K562 (cell line): ENCODE measurements at regions not wholly inside any gene's neighbourhood (a gene's known extent, or its start where the extent isn't known, plus 50 kb on each side); places are given as distances from the start of the nearest gene placed in this dataset.

ENCODE experiments used
- ATAC-seq: fragments of 200-7000 bp; cut with Tn5 transposase; 3 replicates; pipeline ENCODE4 v1.9.1; 2020; ENCODE audit warnings: moderate library complexity
- BruUV-seq: library from RNA; stranded (reverse); fragments of 400-500 nt; replicated peaks from 2 replicates; lab custom pipeline; 2021; lab: Mats Ljungman, UMichigan
- CTCF ChIA-PET: fragments of 300-600 bp; formaldehyde crosslinking; extraction: SDS; loops from one replicate; lab custom pipeline; 2021; ENCODE audit warnings: low intra/inter-chr PET ratio; lab: Yijun Ruan, JAX
- POLR2A ChIA-PET: fragments of 300-600, 350-650 bp; sonication (Branson Sonifier 250); formaldehyde crosslinking; extraction: SDS; loops from one replicate; lab custom pipeline; 2021; ENCODE audit warnings: antibody characterized with exemption, inconsistent platforms; lab: Yijun Ruan, JAX
- DNase-seq, 4 experiments: peaks; one replicate each; pipeline versions ENCODE4 v3.0.0 to v3.0.0-alpha.2; 2011 to 2018; ENCODE audit warnings: low spot score in 3 of 4, mixed read lengths in 3 of 4; ENCODE audit errors: extremely low read depth in 1 of 4
- FAIRE-seq: peaks from 2 replicates; lab custom pipeline; 2011; peaks lifted over from hg19 to GRCh38; lab: Jason Lieb, UNC
- H2AFZ ChIP-seq: 2 replicates; pipeline ENCODE4 v1.6.0; 2011; ENCODE audit warnings: low read depth, low read length, control low read depth, inconsistent platforms
- H3K27ac ChIP-seq: fragments of 200-600 bp; 3 replicates; pipeline ENCODE4 v1.8.0; 2011; ENCODE audit warnings: low read depth, mild to moderate bottlenecking, control low read depth, inconsistent platforms, low read length, moderate library complexity, mixed read lengths; ENCODE audit errors: extremely low read depth
- H3K27me3 ChIP-seq, 2 experiments: fragments of 300-600 bp in 1 of 2; 2 replicates in 1 of 2; 3 replicates in 1 of 2; pipeline versions ENCODE4 v1.6.0 to v1.8.0; 2011; ENCODE audit warnings: inconsistent platforms in 2 of 2, low read length in 2 of 2, mild to moderate bottlenecking in 1 of 2, mixed read lengths in 1 of 2, moderate library complexity in 1 of 2; ENCODE audit not compliant: control insufficient read depth in 2 of 2, insufficient read depth in 2 of 2
- H3K36me3 ChIP-seq: fragments of 300-600 bp; 3 replicates; pipeline ENCODE4 v1.8.0; 2011; ENCODE audit warnings: mild to moderate bottlenecking, low read length, inconsistent platforms; ENCODE audit not compliant: control insufficient read depth, insufficient read depth
- H3K4me1 ChIP-seq, 2 experiments: fragments of 200-600 bp in 1 of 2; replicated peaks in 1 of 2; 2 replicates in 1 of 2; 3 replicates in 1 of 2; pipeline versions ENCODE4 v1.5.1 to v1.8.0; 2011; ENCODE audit warnings: inconsistent platforms in 2 of 2, low read length in 2 of 2, mild to moderate bottlenecking in 1 of 2, mixed read lengths in 1 of 2, moderate library complexity in 1 of 2; ENCODE audit not compliant: control insufficient read depth in 2 of 2, insufficient read depth in 2 of 2
- H3K4me2 ChIP-seq: 2 replicates; pipeline ENCODE4 v1.6.1; 2011; ENCODE audit warnings: low read length, control low read depth, inconsistent platforms, mixed read lengths; ENCODE audit not compliant: insufficient read depth
- H3K4me3 ChIP-seq: fragments of 200-600 bp; sonication (generic), shearing (Covaris generic); 2 replicates; pipeline ENCODE4 v1.5.1; 2016; ENCODE audit warnings: control low read depth, inconsistent platforms
- H3K79me2 ChIP-seq: fragments of 200-600 bp; 3 replicates; pipeline ENCODE4 v1.8.0; 2011; ENCODE audit warnings: low read length, inconsistent platforms; ENCODE audit not compliant: control insufficient read depth, insufficient read depth
- H3K9ac ChIP-seq, 2 experiments: 2 replicates each; pipeline versions ENCODE4 v1.6.0 to v1.6.1; 2011; ENCODE audit warnings: low read depth in 2 of 2, low read length in 2 of 2, control low read depth in 1 of 2, inconsistent platforms in 1 of 2, mild to moderate bottlenecking in 1 of 2, mixed read lengths in 1 of 2; ENCODE audit not compliant: insufficient read depth in 1 of 2
- H3K9me1 ChIP-seq: one replicate; pipeline ENCODE4 v1.6.0; 2011; ENCODE audit warnings: inconsistent platforms, mild to moderate bottlenecking, low read length, moderate library complexity; ENCODE audit not compliant: control insufficient read depth, insufficient read depth
- H3K9me3 ChIP-seq: replicated peaks from 2 replicates; pipeline ENCODE4 v1.5.1; 2011; ENCODE audit warnings: low read depth, low read length, inconsistent platforms; ENCODE audit not compliant: control insufficient read depth, insufficient read depth
- H4K20me1 ChIP-seq: replicated peaks from 2 replicates; pipeline ENCODE4 v1.6.1; 2011; ENCODE audit warnings: low read length, inconsistent platforms, mixed read lengths; ENCODE audit not compliant: control insufficient read depth, insufficient read depth
- MAZ ChIP-seq, 2 experiments: fragments of 450-650 bp in 1 of 2; sonication (generic) in 1 of 2; formaldehyde crosslinking; IDR thresholded peaks in 1 of 2; conservative IDR thresholded peaks in 1 of 2; 2 replicates each; pipeline versions ENCODE4 v1.4.0 to v1.5.0; 2020; ENCODE audit warnings: mild to moderate bottlenecking in 1 of 2, missing genetic modification reagents in 1 of 2
- RCOR1 ChIP-seq, 2 experiments: IDR thresholded peaks; 2 replicates each; pipeline ENCODE4 v1.6.1; 2012; ENCODE audit warnings: low read depth in 2 of 2, low read length in 2 of 2, borderline replicate concordance in 1 of 2, improper control_type of control experiment in 1 of 2
- TSC22D4 ChIP-seq: fragments of 450-650 bp; IDR thresholded peaks from 2 replicates; pipeline ENCODE4 v1.6.1; 2016; ENCODE audit warnings: missing genetic modification characterization, missing biosample characterization, control low read depth
- WGBS: fragments of 100-300 bp; shearing (Covaris generic); methylation state at CpG from one replicate; pipeline ENCODE4 v1.1.6; 2016; ENCODE audit warnings: low coverage, mixed read lengths; ENCODE audit not compliant: insufficient coverage; ENCODE audit errors: missing lambda C conversion rate; 5-methylcytosine and 5-hydroxymethylcytosine counted together
- in situ Hi-C: fragments of 300-500 bp; cut with MboI; formaldehyde crosslinking; loops from 4 replicates; pipeline ENCODE4 v1.15.0; 2018; ENCODE audit warnings: inconsistent platforms, mixed read lengths
- intact Hi-C: fragments of 100-400 bp; cut with micrococcal nuclease; formaldehyde crosslinking; loops from 2 replicates; pipeline ENCODE4 v1.14.2; 2022

- H3K9me3 ChIP-seq, result no peaks in the 10 kb centered on the region
- H3K4me2 ChIP-seq, result no peak overlapping the region
- 0% methylated on average over 2 of the region's 2 CpGs for WGBS
- no TSS peak for BruUV-seq
- ATAC-seq (no peak), DNase-seq (no peak), FAIRE-seq (no peak)
- H4K20me1 ChIP-seq, result no peaks in the 10 kb centered on the region
- no peaks in the 10 kb centered on the region for H3K79me2 ChIP-seq
- TF ChIP-seq TSC22D4 (0 out of 2 replicates have a peak, but pooled peaks have one; percentile 36), RCOR1 (IDR thresholded peaks at IDR 0.05; ENCODE audit: borderline replicate concordance in 1 of 2, low read depth in 2 of 2, low read length in 2 of 2) (no peak), MAZ (CRISPR knock-in tag; conservative IDR thresholded peaks at IDR 0.05 in 1 of 2, IDR thresholded peaks at IDR 0.05 in 1 of 2) (no peak)
- H3K27me3 ChIP-seq, result no peaks in the 10 kb centered on the region
- no peak overlapping the region for H3K9ac ChIP-seq
- no peaks in the 10 kb centered on the region for H3K9me1 ChIP-seq
- in situ Hi-C loops (no loop called here), intact Hi-C loops (no loop called here)
- no peak overlapping the region for H3K4me3 ChIP-seq
- no peaks in the 10 kb centered on the region; a peak in 1 of 5 replicates for H3K4me1 ChIP-seq
- ChIA-PET CTCF (no interaction called here), POLR2A (no interaction called here)
- H3K36me3 ChIP-seq, result no peaks in the 10 kb centered on the region
- H2AFZ ChIP-seq, result no peak overlapping the region
- no peak overlapping the region for H3K27ac ChIP-seq
Observed at GRCh38 chr9:89260525-89260924, 50.5 kb upstream of the CKS2 start.
